ENCODE measurements at regions not wholly inside any gene's neighbourhood (a gene's known extent, or its start where the extent isn't known, plus 50 kb on each side); places are given as distances from the start of the nearest gene placed in this dataset.

- no peak overlapping the region for H3K18ac ChIP-seq (ENCODE audit: low read depth in 1 of 2, low read length in 2 of 2)
- no peak overlapping the region for H3K23ac ChIP-seq (ENCODE audit: low read length in 2 of 2)
- peaks cover 4% of the 10 kb centered on the region for H3K9me3 ChIP-seq (ENCODE audit: control insufficient read depth, low read length)
- no peak overlapping the region for H4K8ac ChIP-seq (ENCODE audit: low read length)
- H2BK15ac ChIP-seq (ENCODE audit: low read depth, poor library complexity, severe bottlenecking): no peak overlapping the region
- no peak overlapping the region for H2BK12ac ChIP-seq (ENCODE audit: low read length in 2 of 2)
- H2AK5ac ChIP-seq (ENCODE audit: low read length, severe bottlenecking): no peak overlapping the region
- no peak overlapping the region for H2BK5ac ChIP-seq (ENCODE audit: low read depth, low read length, poor library complexity, severe bottlenecking)
- peaks cover 11% of the 10 kb centered on the region for H3K4me1 ChIP-seq (ENCODE audit: control insufficient read depth, insufficient read depth, low read depth, low read length)
- H3K4me3 ChIP-seq (ENCODE audit: insufficient read depth in 1 of 2, low read depth in 1 of 2, low read length in 2 of 2): no peak overlapping the region
- no peaks in the 10 kb centered on the region for H3K36me3 ChIP-seq (ENCODE audit: control insufficient read depth in 1 of 2, insufficient read depth in 2 of 2, low read depth in 1 of 2, low read length in 2 of 2)
- no peaks in the 10 kb centered on the region for H3K27me3 ChIP-seq (ENCODE audit: control insufficient read depth in 1 of 2, insufficient read depth in 1 of 2, low read length in 2 of 2)
- H3K14ac ChIP-seq (ENCODE audit: low read length in 2 of 2): no peak overlapping the region
- no peak overlapping the region for H2AFZ ChIP-seq (ENCODE audit: low read depth, low read length)
- H3K4ac ChIP-seq (ENCODE audit: low read depth in 1 of 2, low read length in 2 of 2): peak overlapping the region in 1 of 2 experiments; percentile 31
- H3K27ac ChIP-seq (ENCODE audit: low read length, poor library complexity, severe bottlenecking): peak overlapping the region; percentile 19
- H4K91ac ChIP-seq (ENCODE audit: low read length): no peak overlapping the region
- no peak overlapping the region for H3K4me2 ChIP-seq (ENCODE audit: low read length, poor library complexity, severe bottlenecking)
- no peak overlapping the region for H2BK120ac ChIP-seq (ENCODE audit: low read depth, low read length)
- no peak for DNase-seq
- H3K79me1 ChIP-seq (replicated peaks; ENCODE audit: low read length, poor library complexity, severe bottlenecking): no peaks in the 10 kb centered on the region
- no peak overlapping the region for H3K9ac ChIP-seq (ENCODE audit: low read length)
Measured at GRCh38 chr2:226474131-226474530, 325.5 kb downstream of the IRS1 start.

- H3K4me1 ChIP-seq (ENCODE audit: control insufficient read depth, insufficient read depth, low read depth, low read length): peaks cover 8% of the 10 kb centered on the region
- H3K4me3 ChIP-seq (ENCODE audit: insufficient read depth in 1 of 2, low read depth in 1 of 2, low read length in 2 of 2): no peak overlapping the region
- H4K8ac ChIP-seq (ENCODE audit: low read length): no peak overlapping the region
- H3K18ac ChIP-seq (ENCODE audit: low read depth in 1 of 2, low read length in 2 of 2): no peak overlapping the region
- H3K79me1 ChIP-seq (replicated peaks; ENCODE audit: low read length, poor library complexity, severe bottlenecking): no peaks in the 10 kb centered on the region
- no peak overlapping the region for H3K14ac ChIP-seq (ENCODE audit: low read length in 2 of 2)
- no peak overlapping the region for H3K23ac ChIP-seq (ENCODE audit: low read length in 2 of 2)
- H3K4ac ChIP-seq (ENCODE audit: low read depth in 1 of 2, low read length in 2 of 2): no peak overlapping the region
- H2BK15ac ChIP-seq (ENCODE audit: low read depth, poor library complexity, severe bottlenecking): no peak overlapping the region
- no peak overlapping the region for H2AFZ ChIP-seq (ENCODE audit: low read depth, low read length)
- H4K91ac ChIP-seq (ENCODE audit: low read length): no peak overlapping the region
- H2BK12ac ChIP-seq (ENCODE audit: low read length in 2 of 2): no peak overlapping the region
- 33% methylated on average over 1 of the region's 2 CpGs for WGBS
- no peak overlapping the region for H2AK5ac ChIP-seq (ENCODE audit: low read length, severe bottlenecking)
- H3K27me3 ChIP-seq (ENCODE audit: control insufficient read depth in 1 of 2, insufficient read depth in 1 of 2, low read length in 2 of 2): no peaks in the 10 kb centered on the region
- no peak overlapping the region for H3K9ac ChIP-seq (ENCODE audit: low read length)
- DNase-seq: no peak
- no peak overlapping the region for H2BK120ac ChIP-seq (ENCODE audit: low read depth, low read length)
- H3K4me2 ChIP-seq (ENCODE audit: low read length, poor library complexity, severe bottlenecking): no peak overlapping the region
- H2BK5ac ChIP-seq (ENCODE audit: low read depth, low read length, poor library complexity, severe bottlenecking): no peak overlapping the region
- H3K36me3 ChIP-seq (ENCODE audit: control insufficient read depth in 1 of 2, insufficient read depth in 2 of 2, low read depth in 1 of 2, low read length in 2 of 2): no peaks in the 10 kb centered on the region
- H3K9me3 ChIP-seq (ENCODE audit: control insufficient read depth, low read length): peaks cover 4% of the 10 kb centered on the region
- H3K27ac ChIP-seq (ENCODE audit: low read length, poor library complexity, severe bottlenecking): no peak overlapping the region
Measured at GRCh38 chr2:226471987-226472470, 327.6 kb downstream of the IRS1 start.

- H3K4ac ChIP-seq (ENCODE audit: low read depth in 1 of 2, low read length in 2 of 2): no peak overlapping the region
- H3K14ac ChIP-seq (ENCODE audit: low read length in 2 of 2): no peak overlapping the region
- H4K91ac ChIP-seq (ENCODE audit: low read length): no peak overlapping the region
- no peak overlapping the region for H3K4me3 ChIP-seq (ENCODE audit: insufficient read depth in 1 of 2, low read depth in 1 of 2, low read length in 2 of 2)
- no peak overlapping the region for H2AK5ac ChIP-seq (ENCODE audit: low read length, severe bottlenecking)
- H3K4me2 ChIP-seq (ENCODE audit: low read length, poor library complexity, severe bottlenecking): no peak overlapping the region
- no peak overlapping the region for H3K9ac ChIP-seq (ENCODE audit: low read length)
- H2BK5ac ChIP-seq (ENCODE audit: low read depth, low read length, poor library complexity, severe bottlenecking): no peak overlapping the region
- H4K8ac ChIP-seq (ENCODE audit: low read length): no peak overlapping the region
- H2BK12ac ChIP-seq (ENCODE audit: low read length in 2 of 2): no peak overlapping the region
- DNase-seq: no peak
- 95% methylated on average over 1 of the region's 2 CpGs for WGBS
- no peaks in the 10 kb centered on the region for H3K79me1 ChIP-seq (replicated peaks; ENCODE audit: low read length, poor library complexity, severe bottlenecking)
- H2AFZ ChIP-seq (ENCODE audit: low read depth, low read length): no peak overlapping the region
- no peak overlapping the region for H3K27ac ChIP-seq (ENCODE audit: low read length, poor library complexity, severe bottlenecking)
- H2BK15ac ChIP-seq (ENCODE audit: low read depth, poor library complexity, severe bottlenecking): no peak overlapping the region
- peaks cover 5% of the 10 kb centered on the region for H3K9me3 ChIP-seq (ENCODE audit: control insufficient read depth, low read length)
- H2BK120ac ChIP-seq (ENCODE audit: low read depth, low read length): no peak overlapping the region
- H3K36me3 ChIP-seq (ENCODE audit: control insufficient read depth in 1 of 2, insufficient read depth in 2 of 2, low read depth in 1 of 2, low read length in 2 of 2): no peaks in the 10 kb centered on the region
- no peak overlapping the region for H3K18ac ChIP-seq (ENCODE audit: low read depth in 1 of 2, low read length in 2 of 2)
- no peak overlapping the region for H3K23ac ChIP-seq (ENCODE audit: low read length in 2 of 2)
- H3K27me3 ChIP-seq (ENCODE audit: control insufficient read depth in 1 of 2, insufficient read depth in 1 of 2, low read length in 2 of 2): no peaks in the 10 kb centered on the region
- no peaks in the 10 kb centered on the region for H3K4me1 ChIP-seq (ENCODE audit: control insufficient read depth, insufficient read depth, low read depth, low read length)
Measured at GRCh38 chr2:226467633-226468032, 332.0 kb downstream of the IRS1 start.

GRCh38 chr2:226467221-226467620 lies 332.4 kb downstream of the IRS1 start:
- Histone ChIP-seq H3K79me1 (replicated peaks; ENCODE audit: low read length, poor library complexity, severe bottlenecking) (no peaks in the 10 kb centered on the region), H3K18ac (ENCODE audit: low read depth in 1 of 2, low read length in 2 of 2) (no peak overlapping the region), H2BK120ac (ENCODE audit: low read depth, low read length) (no peak overlapping the region), H2BK5ac (ENCODE audit: low read depth, low read length, poor library complexity, severe bottlenecking) (no peak overlapping the region), H3K27ac (ENCODE audit: low read length, poor library complexity, severe bottlenecking) (no peak overlapping the region), H4K91ac (ENCODE audit: low read length) (no peak overlapping the region), H2BK12ac (ENCODE audit: low read length in 2 of 2) (peak overlapping the region in 1 of 2 experiments; percentile 42), H3K23ac (ENCODE audit: low read length in 2 of 2) (no peak overlapping the region), H3K9me3 (ENCODE audit: control insufficient read depth, low read length) (peaks cover 5% of the 10 kb centered on the region), H4K8ac (ENCODE audit: low read length) (no peak overlapping the region), H3K4ac (ENCODE audit: low read depth in 1 of 2, low read length in 2 of 2) (no peak overlapping the region), H3K36me3 (ENCODE audit: control insufficient read depth in 1 of 2, insufficient read depth in 2 of 2, low read depth in 1 of 2, low read length in 2 of 2) (no peaks in the 10 kb centered on the region), H3K4me2 (ENCODE audit: low read length, poor library complexity, severe bottlenecking) (no peak overlapping the region), H2AFZ (ENCODE audit: low read depth, low read length) (no peak overlapping the region), H3K27me3 (ENCODE audit: control insufficient read depth in 1 of 2, insufficient read depth in 1 of 2, low read length in 2 of 2) (no peaks in the 10 kb centered on the region), H3K9ac (ENCODE audit: low read length) (no peak overlapping the region), H3K4me3 (ENCODE audit: insufficient read depth in 1 of 2, low read depth in 1 of 2, low read length in 2 of 2) (no peak overlapping the region), H3K4me1 (ENCODE audit: control insufficient read depth, insufficient read depth, low read depth, low read length) (no peaks in the 10 kb centered on the region), H2BK15ac (ENCODE audit: low read depth, poor library complexity, severe bottlenecking) (no peak overlapping the region), H2AK5ac (ENCODE audit: low read length, severe bottlenecking) (no peak overlapping the region), H3K14ac (ENCODE audit: low read length in 2 of 2) (peak overlapping the region in 1 of 2 experiments; percentile 55)
- WGBS: 80% methylated on average over 6 of the region's 6 CpGs
- DNase-seq: no peak

Data from mesenchymal stem cell (in vitro differentiated cells and primary cell).